LoVo (cell line): ENCODE measurements at regions not wholly inside any gene's neighbourhood (a gene's known extent, or its start where the extent isn't known, plus 50 kb on each side); places are given as distances from the start of the nearest gene placed in this dataset.
A peak's percentile ranks its signal among the peaks of the same experiment; 100 is the strongest.
"Not testable (repeated sequence)": the region's sequence is repeated elsewhere in the genome, so short reads cannot be mapped to it uniquely, and the experiment has no call there.

Experiments
- DNase-seq: peaks from one replicate; pipeline ENCODE4 v3.0.0-alpha.2; 2016; ENCODE audit warnings: low spot score

DNA sequence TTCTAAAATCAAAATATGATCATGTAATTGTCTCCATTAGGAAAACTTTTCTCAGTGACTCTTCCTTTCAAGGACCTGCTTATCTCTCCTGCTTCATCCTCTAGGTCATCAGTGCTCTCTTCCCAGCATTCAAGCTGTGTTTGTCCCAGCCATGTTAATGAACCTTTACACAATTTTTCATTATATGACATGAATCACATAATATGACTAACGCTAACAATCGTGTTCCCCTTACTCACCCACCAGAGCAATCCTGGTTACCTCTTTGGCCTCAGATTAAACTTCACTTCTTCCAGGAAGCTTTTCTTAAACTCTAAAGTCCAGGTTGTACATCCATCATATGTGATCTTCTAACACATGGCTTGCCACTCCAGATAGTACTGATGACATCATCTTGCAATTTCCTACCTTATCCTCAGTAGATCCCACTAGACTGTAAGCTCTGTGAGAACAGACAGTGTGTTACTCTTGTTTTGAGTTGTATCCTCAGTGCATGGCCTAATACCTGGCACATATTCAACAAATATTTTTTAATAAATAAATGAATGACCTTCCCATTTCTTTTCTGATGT is 882.9 kb upstream of the ZEB2 start:
- no peak for DNase-seq

DNA sequence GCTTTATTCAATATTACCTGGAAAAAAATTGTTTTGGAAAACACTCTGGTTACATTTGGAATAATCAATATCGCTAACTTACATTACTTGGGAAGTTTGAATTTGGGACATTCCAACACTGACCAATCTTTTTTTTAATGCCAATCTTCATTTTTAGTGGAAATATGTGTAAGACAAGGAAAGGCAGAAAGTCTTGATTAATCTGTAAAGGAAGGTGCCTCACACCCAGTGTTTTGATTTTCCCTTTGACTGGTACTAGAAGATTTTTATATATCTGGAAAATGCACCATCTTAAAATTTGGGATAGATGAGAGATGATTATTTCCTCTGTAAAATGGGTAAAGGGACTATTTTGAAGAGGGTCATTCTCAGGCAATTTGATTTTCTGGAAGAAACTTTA is 879.2 kb upstream of the ZEB2 start:
- DNase-seq, result no peak

DNA sequence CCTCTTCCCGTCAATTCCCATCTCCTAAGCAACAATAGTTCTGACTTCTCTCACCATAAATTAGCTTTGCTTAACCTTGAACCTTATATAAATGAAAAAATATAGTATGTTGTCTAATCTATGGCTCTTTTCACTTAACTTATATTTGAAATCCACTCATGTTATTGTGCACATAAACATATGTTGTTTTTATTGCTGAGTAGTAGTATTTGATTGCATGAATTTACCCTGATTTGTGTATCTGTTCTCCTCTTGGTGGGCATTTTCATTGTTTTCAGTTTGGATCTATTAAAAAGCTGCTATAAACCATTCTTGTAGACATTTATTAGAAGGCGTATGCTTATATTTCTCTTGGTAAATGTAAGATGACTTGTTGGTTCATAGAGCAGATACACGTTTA is 874.3 kb upstream of the ZEB2 start:
- no peak for DNase-seq

- DNase-seq, result no peak
Measured at GRCh38 chr2:145386973-145387372, 867.1 kb upstream of the ZEB2 start.

GRCh38 chr2:145383961-145384360 is 864.0 kb upstream of the ZEB2 start:
- no peak for DNase-seq

DNA sequence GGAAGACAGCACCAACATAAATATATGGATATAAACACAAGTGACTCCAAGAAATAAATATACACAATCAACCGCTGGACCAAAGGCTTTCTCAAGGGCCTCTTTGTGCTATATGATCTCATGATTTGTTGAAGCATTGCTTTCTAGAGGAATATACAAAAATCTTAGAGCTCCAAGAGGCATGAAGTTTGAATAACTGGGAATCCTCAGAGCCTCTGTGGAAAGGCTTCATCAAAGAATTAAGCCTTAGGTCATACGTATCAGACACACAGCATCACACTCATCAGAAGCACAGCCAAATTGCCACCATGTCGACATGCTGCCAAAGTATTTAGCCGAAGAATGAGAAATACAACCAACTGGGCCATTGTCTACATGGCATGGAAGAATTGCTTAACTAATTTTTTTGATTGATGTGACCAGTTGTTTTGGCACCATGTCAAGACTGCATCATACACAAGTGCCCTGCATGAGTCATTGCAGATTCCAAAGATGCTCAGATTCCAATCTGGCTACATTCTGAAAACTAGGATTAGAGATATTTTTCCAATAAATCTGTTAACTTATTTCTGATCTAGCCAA is 860.6 kb upstream of the ZEB2 start:
- DNase-seq, result peak; percentile 42

- DNase-seq, result no peak
Measured at GRCh38 chr2:145379934-145380333, 860.0 kb upstream of the ZEB2 start.

DNA sequence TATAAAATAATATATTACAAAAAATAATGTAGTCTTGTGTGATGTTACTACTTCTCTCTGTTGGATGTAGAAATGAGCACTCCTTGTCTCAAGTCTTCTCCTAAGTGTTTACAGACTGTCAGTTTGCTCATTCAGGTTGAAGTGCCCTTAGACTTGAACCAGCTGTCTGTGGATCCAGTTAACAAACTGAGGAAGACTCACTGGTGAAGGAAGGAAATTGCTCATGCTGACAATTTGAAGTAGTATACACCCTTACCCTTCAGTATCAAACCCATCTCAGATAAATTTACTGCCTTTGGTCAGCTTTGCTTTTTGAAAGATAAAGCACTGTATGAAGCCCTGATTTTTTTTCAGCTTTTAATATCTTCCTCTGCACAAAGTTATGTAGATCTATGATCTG is 854.2 kb upstream of the ZEB2 start:
- no peak for DNase-seq

DNA sequence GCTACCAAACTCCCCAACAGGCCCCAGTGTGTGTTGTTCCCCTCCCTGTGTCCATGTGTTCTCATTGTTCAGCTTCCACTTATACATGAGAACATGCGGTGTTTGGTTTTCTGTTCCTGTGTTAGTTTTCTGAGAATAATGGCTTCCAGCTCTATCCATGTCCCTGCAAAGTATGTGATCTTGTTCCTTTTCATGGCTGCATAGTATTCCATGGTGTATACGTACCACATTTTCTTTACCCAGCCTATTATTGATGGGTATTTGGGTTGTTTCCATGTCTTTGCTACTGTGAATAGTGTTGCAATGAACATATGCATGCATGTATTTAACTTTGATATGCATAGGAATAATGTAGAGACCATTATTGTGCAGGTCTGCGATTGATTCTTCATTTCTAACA is 847.4 kb upstream of the ZEB2 start:
- DNase-seq, result not testable (repeated sequence)

- no peak for DNase-seq
Measured at GRCh38 chr2:145366341-145366740, 846.4 kb upstream of the ZEB2 start.

- no peak for DNase-seq
Measured at GRCh38 chr2:145360129-145360790, 840.3 kb upstream of the ZEB2 start.

DNA sequence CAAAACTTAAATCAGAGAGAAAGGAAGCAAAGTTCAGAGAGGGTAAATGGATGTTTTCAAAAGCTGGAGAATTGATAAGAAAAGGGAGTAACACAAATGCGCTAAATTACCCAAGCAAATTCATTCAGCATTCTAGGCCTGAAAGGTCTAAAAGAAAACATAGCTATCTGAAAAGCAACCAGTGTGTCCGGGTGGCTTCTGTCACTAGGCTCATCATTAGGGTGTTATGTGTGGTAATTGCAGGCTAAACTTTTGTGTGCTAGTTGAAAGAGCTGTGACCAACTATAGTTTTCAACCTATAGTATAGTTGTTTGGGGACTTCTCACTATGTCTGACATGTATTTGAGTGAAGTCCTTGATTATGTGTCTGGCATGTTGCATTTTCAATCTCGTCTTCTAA is 839.6 kb upstream of the ZEB2 start:
- no peak for DNase-seq

DNA sequence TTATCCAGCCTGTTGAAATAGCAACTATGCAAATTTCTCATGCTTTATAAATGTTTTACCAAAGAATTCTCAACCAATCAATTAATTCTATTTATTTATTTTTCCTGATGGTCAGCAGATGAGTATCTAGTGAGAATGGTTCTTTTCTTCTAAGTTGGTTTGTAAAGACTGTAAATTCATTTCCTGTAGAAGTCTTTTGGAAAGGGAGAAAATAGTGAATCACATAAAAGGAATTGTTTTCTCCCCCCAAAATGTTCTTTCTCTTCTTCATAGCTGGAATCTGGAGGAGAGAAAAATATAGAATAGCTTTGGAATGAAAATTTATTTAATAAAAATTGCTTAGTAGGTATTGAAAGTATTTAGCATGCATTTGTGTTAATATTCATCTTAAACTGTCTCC is 836.1 kb upstream of the ZEB2 start:
- DNase-seq, result no peak

GRCh38 chr2:145352484-145352883 is 832.6 kb upstream of the ZEB2 start:
- DNase-seq, result no peak

GRCh38 chr2:145351864-145352425 is 832.0 kb upstream of the ZEB2 start:
- DNase-seq, result no peak

DNA sequence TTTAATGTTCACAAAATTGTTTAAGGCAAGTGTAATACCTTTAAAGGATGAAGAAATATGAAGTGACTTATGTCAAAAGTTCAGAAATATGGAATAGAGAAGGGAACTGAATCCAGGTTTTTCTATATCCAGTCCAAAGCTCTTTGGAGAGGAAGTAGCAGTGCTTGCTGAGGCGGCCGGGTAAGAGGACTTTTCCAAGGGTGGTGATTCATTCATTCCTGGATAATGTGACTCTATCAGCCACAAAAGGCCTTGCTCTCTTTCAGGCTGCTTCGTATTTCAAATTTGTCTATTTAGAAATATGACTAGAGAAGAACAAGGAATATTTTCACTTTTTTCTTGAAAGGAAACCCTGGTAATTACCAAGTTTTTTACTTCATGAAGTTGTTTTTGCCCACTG is 830.1 kb upstream of the ZEB2 start:
- DNase-seq, result no peak

DNA sequence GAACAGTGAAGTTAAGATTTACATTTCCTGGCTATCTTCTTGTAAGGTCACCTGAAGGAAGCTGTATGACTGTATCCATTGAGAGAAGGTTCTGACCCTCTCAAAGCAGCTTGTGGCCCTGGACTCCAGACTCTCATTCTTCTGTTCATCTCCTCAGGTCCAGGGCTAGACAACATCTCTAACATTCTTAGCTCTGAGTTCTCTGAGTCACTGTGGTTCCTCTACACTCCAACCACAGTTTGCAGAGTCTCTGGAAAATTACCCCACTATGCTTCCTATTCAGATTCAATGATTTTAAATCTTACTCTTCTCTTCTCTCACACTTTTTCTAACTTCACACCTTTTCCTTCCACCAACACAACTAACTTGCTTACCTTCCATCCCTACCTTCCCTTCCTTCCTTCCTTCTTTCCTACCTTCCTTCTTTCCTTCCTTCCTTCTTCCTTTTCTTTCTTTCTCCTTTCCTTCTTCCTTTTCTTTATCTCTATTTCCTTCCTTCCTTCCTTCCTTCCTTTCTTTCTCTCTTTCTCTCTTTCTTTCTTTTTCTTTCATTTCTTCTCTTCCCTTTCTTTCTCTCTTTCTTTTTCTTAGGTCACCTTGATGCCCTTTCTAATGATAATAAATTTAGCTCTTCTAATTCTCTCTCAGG is 824.3 kb upstream of the ZEB2 start:
- no peak for DNase-seq

GRCh38 chr2:145343287-145343686 is 823.4 kb upstream of the ZEB2 start:
- no peak for DNase-seq

- no peak for DNase-seq
Measured at GRCh38 chr2:145341536-145341935, 821.6 kb upstream of the ZEB2 start.

GRCh38 chr2:145339646-145340045 is 819.7 kb upstream of the ZEB2 start:
- DNase-seq, result no peak

DNA sequence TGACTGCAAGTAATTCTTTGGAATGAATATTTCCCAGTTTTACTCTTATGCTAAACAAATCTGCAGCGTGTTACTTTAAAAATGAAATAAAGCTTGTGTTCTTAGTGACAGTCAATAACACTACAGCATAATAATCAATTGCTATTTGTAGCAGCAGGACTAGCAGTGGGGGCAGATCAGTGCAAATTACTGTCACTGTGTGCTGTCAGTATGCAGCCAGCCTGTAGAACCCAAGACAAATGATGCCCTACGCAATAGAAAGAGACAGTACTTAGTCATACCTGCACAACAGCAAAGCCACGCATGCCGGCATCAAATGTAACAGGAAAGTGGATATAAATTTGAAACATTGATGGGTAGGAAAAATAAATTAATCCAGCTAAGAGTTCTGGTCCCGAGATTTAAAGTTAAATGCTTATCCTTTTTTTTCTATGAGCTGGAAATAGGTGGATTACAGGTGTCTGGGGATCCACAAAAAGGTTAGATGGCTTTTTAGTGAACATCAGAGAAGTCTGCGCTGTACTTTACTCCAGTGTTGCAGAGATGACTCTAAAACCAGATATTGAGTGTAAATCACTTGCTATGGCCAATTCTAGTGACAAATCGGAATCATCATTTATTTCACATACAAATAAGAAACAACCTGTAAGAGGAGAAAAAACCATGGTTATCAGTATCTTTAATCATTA is 812.4 kb upstream of the ZEB2 start:
- no peak for DNase-seq

DNA sequence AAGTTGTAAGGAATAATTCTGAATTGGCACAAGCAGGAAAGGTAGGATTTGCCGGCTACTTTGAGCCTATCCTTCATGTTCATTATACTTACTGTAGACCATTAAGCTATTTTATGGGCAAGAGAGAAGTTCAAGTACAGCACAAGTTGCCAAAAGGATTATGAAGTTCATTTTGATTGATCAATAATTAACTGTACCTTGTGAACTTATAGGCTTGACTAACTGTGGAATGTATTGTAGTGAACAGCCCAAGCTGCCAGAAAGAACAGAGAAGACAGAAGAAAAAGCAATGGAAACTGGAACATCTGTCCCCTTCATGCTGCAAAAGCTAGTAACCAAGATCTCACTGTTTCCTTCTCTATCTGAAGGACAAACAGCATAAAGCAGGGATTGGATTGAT is 810.1 kb upstream of the ZEB2 start:
- DNase-seq, result no peak

DNA sequence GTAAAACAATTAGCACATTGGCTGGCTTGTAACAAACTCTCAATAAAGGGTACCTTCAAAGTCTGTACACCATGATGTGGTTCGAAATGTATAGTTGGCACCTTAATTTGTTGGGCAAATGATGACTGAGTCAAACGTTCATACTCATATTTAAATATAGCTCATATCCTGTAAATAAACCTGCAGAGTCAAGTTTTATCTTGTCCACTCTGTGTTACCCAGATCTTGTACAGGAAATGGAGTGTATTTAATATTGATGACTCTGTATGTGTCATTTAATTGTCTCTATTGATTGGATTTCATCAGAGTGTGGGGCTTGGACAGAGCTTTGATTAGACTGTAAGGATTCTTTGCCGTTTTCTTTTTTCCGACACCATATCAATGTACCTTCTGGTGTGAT is 805.6 kb upstream of the ZEB2 start:
- DNase-seq, result no peak
